B cell (primary cell): ENCODE measurements at regions not wholly inside any gene's neighbourhood (a gene's known extent, or its start where the extent isn't known, plus 50 kb on each side); places are given as distances from the start of the nearest gene placed in this dataset.

Source experiments
- ATAC-seq: fragments of 200-7000 bp; cut with Tn5 transposase; one replicate; pipeline ENCODE4 v1.10.0; 2021; ENCODE audit warnings: low read depth, mild to moderate bottlenecking, moderate number of reproducible peaks, moderate library complexity
- CTCF ChIA-PET: fragments of 350-600 bp; sonication (Branson Sonifier 250); formaldehyde crosslinking; loops from one replicate; lab custom pipeline; 2021; ENCODE audit warnings: antibody characterized with exemption, inconsistent platforms; lab: Charles Lee
- POLR2A ChIA-PET: fragments of 350-600 bp; sonication (Branson Sonifier 250); formaldehyde crosslinking; loops from one replicate; lab custom pipeline; 2021; ENCODE audit warnings: antibody characterized with exemption; lab: Charles Lee
- DNase-seq: peaks from one replicate; pipeline ENCODE4 v3.0.0; 2013
- H2AFZ ChIP-seq: 2 replicates; pipeline ENCODE4 v1.6.1; 2012; ENCODE audit warnings: mild to moderate bottlenecking, low read depth, low read length; ENCODE audit not compliant: insufficient read depth, poor library complexity, severe bottlenecking
- H3K27ac ChIP-seq, 2 donors: 1 replicate in 1 of 2; 2 replicates in 1 of 2; pipeline ENCODE4 v1.5.1; 2012 to 2013; ENCODE audit warnings: low read length in 2 of 2, mild to moderate bottlenecking in 2 of 2, moderate library complexity in 1 of 2
- H3K27me3 ChIP-seq, 4 experiments: fragments of 200-600 bp in 1 of 4; sonication (generic) in 1 of 4; replicated peaks in 1 of 4; 1 replicate in 2 of 4; 2 replicates in 2 of 4; pipeline versions ENCODE4 v1.6.1 to v1.7.0; 2013 to 2016; ENCODE audit warnings: low read length in 3 of 4, mild to moderate bottlenecking in 2 of 4, mixed read lengths in 1 of 4, moderate library complexity in 1 of 4; ENCODE audit not compliant: insufficient read depth in 4 of 4, control insufficient read depth in 3 of 4; ENCODE audit errors: control extremely low read depth in 1 of 4
- H3K36me3 ChIP-seq, 2 experiments: replicated peaks in 1 of 2; 1 replicate in 1 of 2; 2 replicates in 1 of 2; pipeline versions ENCODE4 v1.6.1 to v1.7.1; 2013; ENCODE audit warnings: low read length in 1 of 2; ENCODE audit not compliant: insufficient read depth in 2 of 2, control insufficient read depth in 1 of 2; ENCODE audit errors: control extremely low read depth in 1 of 2, extremely low read depth in 1 of 2
- H3K4me1 ChIP-seq, 2 donors: fragments of 200-600 bp in 1 of 2; sonication (generic) in 1 of 2; 1 replicate in 1 of 2; 2 replicates in 1 of 2; pipeline versions ENCODE4 v1.5.1 to v1.6.1; 2013 to 2017; ENCODE audit warnings: low read length in 2 of 2; ENCODE audit not compliant: control insufficient read depth in 2 of 2, insufficient read depth in 2 of 2
- H3K4me2 ChIP-seq: replicated peaks from 2 replicates; pipeline ENCODE3; 2012; ENCODE audit warnings: mild to moderate bottlenecking, low read depth, low read length; ENCODE audit not compliant: poor library complexity, severe bottlenecking
- H3K4me3 ChIP-seq, 5 experiments: fragments of 200-600 bp in 1 of 5; sonication (generic) in 1 of 5; 1 replicate in 3 of 5; 2 replicates in 2 of 5; pipeline versions ENCODE4 v1.5.1 to v1.7.0; 2011 to 2016; ENCODE audit warnings: low read length in 4 of 5, mild to moderate bottlenecking in 4 of 5, low read depth in 2 of 5, control low read depth in 1 of 5, moderate library complexity in 1 of 5; ENCODE audit not compliant: insufficient read depth in 1 of 5; ENCODE audit errors: control extremely low read depth in 1 of 5, extremely low read depth in 1 of 5
- H3K79me2 ChIP-seq: fragments of 200-600 bp; sonication (generic); one replicate; pipeline ENCODE4 v1.6.0; 2016; ENCODE audit warnings: low read length; ENCODE audit not compliant: control insufficient read depth, insufficient read depth
- H3K9ac ChIP-seq: fragments of 200-600 bp; sonication (generic); 2 replicates; pipeline ENCODE4 v1.6.1; 2017; ENCODE audit warnings: mild to moderate bottlenecking, low read length, moderate library complexity
- H3K9me3 ChIP-seq, 3 donors: one replicate each; pipeline versions ENCODE4 v1.6.1 to v1.7.1; 2013; ENCODE audit warnings: low read length in 2 of 3; ENCODE audit not compliant: control insufficient read depth in 2 of 3, insufficient read depth in 1 of 3; ENCODE audit errors: control extremely low read depth in 1 of 3
- H4K20me1 ChIP-seq: 2 replicates; pipeline ENCODE4 v1.6.0; 2012; ENCODE audit warnings: mild to moderate bottlenecking, low read length; ENCODE audit not compliant: insufficient read depth, control insufficient read depth, poor library complexity, severe bottlenecking
- H3K27ac Mint-ChIP-seq: one replicate; pipeline ENCODE4 v1.8.0; 2021; ENCODE audit warnings: mixed read lengths
- H3K27me3 Mint-ChIP-seq: one replicate; pipeline ENCODE4 v1.8.0; 2021; ENCODE audit warnings: mixed read lengths
- H3K4me1 Mint-ChIP-seq: one replicate; pipeline ENCODE4 v1.8.0; 2021; ENCODE audit warnings: mixed read lengths
- H3K4me3 Mint-ChIP-seq: one replicate; pipeline ENCODE4 v1.8.0; 2021; ENCODE audit warnings: mixed read lengths
- H3K9me3 Mint-ChIP-seq: one replicate; pipeline ENCODE4 v1.8.0; 2022; ENCODE audit warnings: mixed read lengths; ENCODE audit not compliant: insufficient read depth
- EZH2 ChIP-seq: IDR thresholded peaks from 2 replicates; pipeline ENCODE4 v1.6.1; 2012; ENCODE audit warnings: borderline replicate concordance, low read depth, mild to moderate bottlenecking, moderate library complexity, low read length; ENCODE audit not compliant: insufficient read depth, poor library complexity, severe bottlenecking
- WGBS: methylation state at CpG from one replicate; pipeline ENCODE4 v1.1.5; 2013; ENCODE audit warnings: missing lambda C conversion rate; ENCODE audit not compliant: insufficient coverage; 5-methylcytosine and 5-hydroxymethylcytosine counted together
- intact Hi-C: fragments of 100-400 bp; cut with micrococcal nuclease; formaldehyde crosslinking; loops from one replicate; pipeline ENCODE4 v1.10.0; 2022
- TF ChIP-seq, protein P1 (sequence below): fragments of 200-600 bp; IDR thresholded peaks from one replicate; pipeline ENCODE4 v1.8.0; 2022; ENCODE audit warnings: antibody characterized with exemption, mild to moderate bottlenecking

DNA sequence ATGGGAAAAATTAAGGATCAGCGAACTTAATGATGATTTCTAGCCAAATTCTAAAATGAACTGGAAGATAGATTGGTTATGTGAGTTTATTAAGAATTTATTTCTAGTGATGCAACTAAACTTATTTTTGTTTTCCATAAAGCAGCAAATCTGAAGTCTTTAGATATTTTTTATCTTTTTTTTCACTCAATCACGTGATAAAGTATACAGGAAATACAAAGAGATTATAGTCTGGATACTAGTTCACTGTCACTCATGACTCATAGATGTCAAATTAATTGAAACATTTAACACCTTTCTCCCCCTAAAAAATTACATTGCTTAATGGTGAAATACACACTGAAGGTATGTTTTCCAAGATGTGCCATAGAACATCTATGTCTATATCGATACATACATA is 416.9 kb downstream of the TUSC7 start:
- intact Hi-C loops, result no loop called here
- no peak overlapping the region for H3K27ac Mint-ChIP-seq
- H3K4me3 Mint-ChIP-seq, result no peak overlapping the region
- no CpG with 5 or more reads among the region's 3 CpGs for WGBS
- Histone ChIP-seq H3K27me3 (no peaks in the 10 kb centered on the region), H3K4me1 (no peaks in the 10 kb centered on the region), H3K27ac (no peak overlapping the region), H3K36me3 (no peaks in the 10 kb centered on the region), H3K4me3 (no peak overlapping the region), H3K79me2 (no peaks in the 10 kb centered on the region), H4K20me1 (no peaks in the 10 kb centered on the region), H3K4me2 (no peak overlapping the region), H2AFZ (no peak overlapping the region), H3K9me3 (no peaks in the 10 kb centered on the region), H3K9ac (no peak overlapping the region)
- no peaks in the 10 kb centered on the region for H3K9me3 Mint-ChIP-seq
- TF ChIP-seq, protein P1, sequence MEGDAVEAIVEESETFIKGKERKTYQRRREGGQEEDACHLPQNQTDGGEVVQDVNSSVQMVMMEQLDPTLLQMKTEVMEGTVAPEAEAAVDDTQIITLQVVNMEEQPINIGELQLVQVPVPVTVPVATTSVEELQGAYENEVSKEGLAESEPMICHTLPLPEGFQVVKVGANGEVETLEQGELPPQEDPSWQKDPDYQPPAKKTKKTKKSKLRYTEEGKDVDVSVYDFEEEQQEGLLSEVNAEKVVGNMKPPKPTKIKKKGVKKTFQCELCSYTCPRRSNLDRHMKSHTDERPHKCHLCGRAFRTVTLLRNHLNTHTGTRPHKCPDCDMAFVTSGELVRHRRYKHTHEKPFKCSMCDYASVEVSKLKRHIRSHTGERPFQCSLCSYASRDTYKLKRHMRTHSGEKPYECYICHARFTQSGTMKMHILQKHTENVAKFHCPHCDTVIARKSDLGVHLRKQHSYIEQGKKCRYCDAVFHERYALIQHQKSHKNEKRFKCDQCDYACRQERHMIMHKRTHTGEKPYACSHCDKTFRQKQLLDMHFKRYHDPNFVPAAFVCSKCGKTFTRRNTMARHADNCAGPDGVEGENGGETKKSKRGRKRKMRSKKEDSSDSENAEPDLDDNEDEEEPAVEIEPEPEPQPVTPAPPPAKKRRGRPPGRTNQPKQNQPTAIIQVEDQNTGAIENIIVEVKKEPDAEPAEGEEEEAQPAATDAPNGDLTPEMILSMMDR, result no peak
- TF ChIP-seq EZH2, result no peak
- no peak for ATAC-seq
- POLR2A ChIA-PET, result no interaction called here
- CTCF ChIA-PET, result no interaction called here
- H3K27me3 Mint-ChIP-seq, result no peaks in the 10 kb centered on the region
- no peak for DNase-seq
- no peaks in the 10 kb centered on the region for H3K4me1 Mint-ChIP-seq

DNA sequence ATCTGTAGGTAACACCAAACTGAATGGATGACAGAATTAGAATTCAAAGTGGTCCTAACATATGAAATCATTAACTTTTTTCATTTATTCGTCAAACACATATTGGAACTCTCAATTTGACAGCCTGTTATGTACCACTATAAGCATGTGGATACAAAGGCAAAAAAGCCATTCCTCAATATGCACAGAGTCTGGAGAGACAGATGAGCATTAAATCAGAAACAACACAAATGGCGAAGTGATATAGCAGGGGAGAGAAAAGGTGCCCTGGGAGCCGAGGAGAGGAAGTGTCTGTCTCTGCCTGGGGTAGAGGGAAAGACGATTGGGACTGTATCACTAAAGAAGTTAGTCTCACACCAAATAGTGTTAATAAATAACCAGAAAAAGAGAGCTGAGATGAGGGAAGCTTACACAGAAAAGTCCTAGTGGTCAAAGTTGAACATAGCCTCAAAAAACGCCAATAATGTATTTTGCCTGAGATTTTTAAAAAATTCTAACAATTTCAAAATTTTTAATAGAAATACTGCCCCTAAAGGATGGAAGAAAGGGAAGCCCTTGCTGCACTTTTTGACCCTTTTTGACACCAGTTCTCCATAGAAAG is 417.5 kb downstream of the TUSC7 start:
- Mint-ChIP-seq H3K27ac (no peak overlapping the region), H3K4me1 (no peaks in the 10 kb centered on the region), H3K4me3 (no peak overlapping the region), H3K27me3 (no peaks in the 10 kb centered on the region), H3K9me3 (no peaks in the 10 kb centered on the region)
- Histone ChIP-seq H3K4me2 (no peak overlapping the region), H3K36me3 (no peaks in the 10 kb centered on the region), H2AFZ (no peak overlapping the region), H3K27ac (no peak overlapping the region), H3K4me3 (no peak overlapping the region), H4K20me1 (no peaks in the 10 kb centered on the region), H3K9me3 (no peaks in the 10 kb centered on the region), H3K27me3 (no peaks in the 10 kb centered on the region), H3K9ac (no peak overlapping the region), H3K79me2 (no peaks in the 10 kb centered on the region), H3K4me1 (no peaks in the 10 kb centered on the region)
- DNase-seq, result no peak
- no CpG with 5 or more reads among the region's 5 CpGs for WGBS
- ChIA-PET CTCF (no interaction called here), POLR2A (no interaction called here)
- TF ChIP-seq EZH2, result no peak
- TF ChIP-seq, protein P1, result no peak
- no peak for ATAC-seq
- intact Hi-C loops, result no loop called here
